Neutrophil (primary cell): ENCODE measurements at regions not wholly inside any gene's neighbourhood (a gene's known extent, or its start where the extent isn't known, plus 50 kb on each side); places are given as distances from the start of the nearest gene placed in this dataset.

ENCODE experiments used
- H3K27ac ChIP-seq: fragments of 200-600 bp; sonication (generic); 2 replicates; pipeline ENCODE4 v1.5.1; 2016; ENCODE audit warnings: mild to moderate bottlenecking, moderate library complexity
- H3K27me3 ChIP-seq: fragments of 200-600 bp; sonication (generic); 2 replicates; pipeline ENCODE4 v1.6.0; 2016; ENCODE audit warnings: mild to moderate bottlenecking
- H3K36me3 ChIP-seq: fragments of 200-600 bp; sonication (generic); 2 replicates; pipeline ENCODE4 v1.5.1; 2017
- H3K4me1 ChIP-seq, 2 experiments: fragments of 200-600 bp in 1 of 2; sonication (generic) in 1 of 2; 1 replicate in 1 of 2; 2 replicates in 1 of 2; pipeline versions ENCODE4 v1.5.1 to v1.6.1; 2013 to 2016; ENCODE audit warnings: low read depth in 1 of 2, low read length in 1 of 2, mild to moderate bottlenecking in 1 of 2, moderate library complexity in 1 of 2; ENCODE audit not compliant: control insufficient read depth in 1 of 2, insufficient read depth in 1 of 2
- H3K4me3 ChIP-seq, 2 experiments: fragments of 200-600 bp in 1 of 2; sonication (generic) in 1 of 2; 1 replicate in 1 of 2; 2 replicates in 1 of 2; pipeline ENCODE4 v1.5.1; 2013 to 2016; ENCODE audit warnings: low read depth in 1 of 2, low read length in 1 of 2, mild to moderate bottlenecking in 1 of 2, moderate library complexity in 1 of 2
- H3K9me3 ChIP-seq: fragments of 200-600 bp; sonication (generic); 2 replicates; pipeline ENCODE4 v1.5.1; 2016
- CTCF ChIP-seq: fragments of 200-600 bp; sonication (generic); IDR thresholded peaks from 2 replicates; pipeline ENCODE4 v1.5.1; 2016; ENCODE audit warnings: antibody characterized with exemption

- TF ChIP-seq CTCF = no peak
- Histone ChIP-seq H3K36me3 (no peaks in the 10 kb centered on the region), H3K27ac (no peak overlapping the region), H3K9me3 (no peaks in the 10 kb centered on the region), H3K27me3 (peaks cover 100% of the 10 kb centered on the region), H3K4me1 (peaks cover 9 to 30% of the 10 kb centered on the region in 2 experiments), H3K4me3 (peak overlapping the region in 1 of 2 experiments; percentile 56)
Measured at GRCh38 chr4:24471486-24472160, 112.7 kb downstream of the DHX15 start.

GRCh38 chr4:24470666-24471485, 113.5 kb downstream of the DHX15 start:
- H3K9me3 ChIP-seq = no peaks in the 10 kb centered on the region
- peaks cover 100% of the 10 kb centered on the region for H3K27me3 ChIP-seq
- no peak for TF ChIP-seq CTCF
- H3K4me1 ChIP-seq = peaks cover 9 to 30% of the 10 kb centered on the region in 2 experiments
- no peaks in the 10 kb centered on the region for H3K36me3 ChIP-seq
- no peak overlapping the region for H3K4me3 ChIP-seq
- H3K27ac ChIP-seq = no peak overlapping the region

GRCh38 chr4:24468071-24468470, 116.3 kb downstream of the DHX15 start:
- Histone ChIP-seq H3K9me3 (no peaks in the 10 kb centered on the region), H3K4me1 (peaks cover 9 to 26% of the 10 kb centered on the region in 2 experiments), H3K27ac (no peak overlapping the region), H3K27me3 (peaks cover 100% of the 10 kb centered on the region), H3K4me3 (no peak overlapping the region), H3K36me3 (no peaks in the 10 kb centered on the region)
- no peak for TF ChIP-seq CTCF

GRCh38 chr4:24464566-24464965, 119.8 kb downstream of the DHX15 start:
- Histone ChIP-seq H3K4me3 (no peak overlapping the region), H3K9me3 (no peaks in the 10 kb centered on the region), H3K27ac (no peak overlapping the region), H3K36me3 (no peaks in the 10 kb centered on the region), H3K4me1 (no peaks in the 10 kb centered on the region), H3K27me3 (peaks cover 97% of the 10 kb centered on the region)
- TF ChIP-seq CTCF = no peak

- no peaks in the 10 kb centered on the region for H3K4me1 ChIP-seq
- no peaks in the 10 kb centered on the region for H3K9me3 ChIP-seq
- H3K27ac ChIP-seq = no peak overlapping the region
- H3K27me3 ChIP-seq = peaks cover 24% of the 10 kb centered on the region
- no peak overlapping the region for H3K4me3 ChIP-seq
- no peak for TF ChIP-seq CTCF
- no peaks in the 10 kb centered on the region for H3K36me3 ChIP-seq
Measured at GRCh38 chr4:24456431-24456830, 127.9 kb downstream of the DHX15 start.
